ENCODE measurements at regions not wholly inside any gene's neighbourhood (a gene's known extent, or its start where the extent isn't known, plus 50 kb on each side); places are given as distances from the start of the nearest gene placed in this dataset.

GRCh38 chr12:131353826-131354225, 357.1 kb upstream of the SFSWAP start:
- no peak for TF ChIP-seq POLR2A (IDR thresholded peaks at IDR 0.05; ENCODE audit: low read depth, low read length)
- no peak for TF ChIP-seq POLR2AphosphoS5 (IDR thresholded peaks at IDR 0.05; ENCODE audit: low read depth, low read length)

Measured in GM12892 (cell line).